GM12864 (cell line): ENCODE measurements at regions not wholly inside any gene's neighbourhood (a gene's known extent, or its start where the extent isn't known, plus 50 kb on each side); places are given as distances from the start of the nearest gene placed in this dataset.

ENCODE experiments used
- DNase-seq: peaks from one replicate; pipeline ENCODE4 v3.0.0-alpha.2; 2011; ENCODE audit warnings: low read depth
- H3K4me3 ChIP-seq: 2 replicates; pipeline ENCODE4 v1.5.1; 2011; ENCODE audit warnings: mild to moderate bottlenecking, low read depth, low read length, control low read depth
- CTCF ChIP-seq: IDR thresholded peaks from 2 replicates; pipeline ENCODE4 v1.5.1; 2011; ENCODE audit warnings: low read depth, mild to moderate bottlenecking, moderate library complexity, low read length, control low read depth, inconsistent platforms; ENCODE audit errors: missing control alignments

- peak overlapping the region; percentile 52 for H3K4me3 ChIP-seq
- peak; percentile 76 for TF ChIP-seq CTCF
- DNase-seq = peak; percentile 86
Observed at GRCh38 chr21:25421321-25422028, 185.8 kb downstream of the MRPL39 start.

- no peak for DNase-seq
- peak overlapping the region; percentile 52 for H3K4me3 ChIP-seq
- TF ChIP-seq CTCF = no peak
Observed at GRCh38 chr21:25420831-25421230, 186.4 kb downstream of the MRPL39 start.

- H3K4me3 ChIP-seq = no peak overlapping the region
- no peak for DNase-seq
- no peak for TF ChIP-seq CTCF
Observed at GRCh38 chr21:25416669-25417068, 190.6 kb downstream of the MRPL39 start.

GRCh38 chr21:25412100-25412499 is 195.2 kb downstream of the MRPL39 start:
- TF ChIP-seq CTCF = no peak
- no peak overlapping the region for H3K4me3 ChIP-seq
- DNase-seq = no peak

- no peak for DNase-seq
- H3K4me3 ChIP-seq = no peak overlapping the region
- TF ChIP-seq CTCF = no peak
Observed at GRCh38 chr21:25409978-25410377, 197.3 kb downstream of the MRPL39 start.

- no peak for TF ChIP-seq CTCF
- no peak for DNase-seq
Observed at GRCh38 chr21:25408666-25409065, 198.6 kb downstream of the MRPL39 start.

More at GRCh38 chr21:25408666-25409065, 198.6 kb downstream of the MRPL39 start:
- H3K4me3 ChIP-seq = no peak overlapping the region
